ENCODE measurements at regions not wholly inside any gene's neighbourhood (a gene's known extent, or its start where the extent isn't known, plus 50 kb on each side); places are given as distances from the start of the nearest gene placed in this dataset.

DNA sequence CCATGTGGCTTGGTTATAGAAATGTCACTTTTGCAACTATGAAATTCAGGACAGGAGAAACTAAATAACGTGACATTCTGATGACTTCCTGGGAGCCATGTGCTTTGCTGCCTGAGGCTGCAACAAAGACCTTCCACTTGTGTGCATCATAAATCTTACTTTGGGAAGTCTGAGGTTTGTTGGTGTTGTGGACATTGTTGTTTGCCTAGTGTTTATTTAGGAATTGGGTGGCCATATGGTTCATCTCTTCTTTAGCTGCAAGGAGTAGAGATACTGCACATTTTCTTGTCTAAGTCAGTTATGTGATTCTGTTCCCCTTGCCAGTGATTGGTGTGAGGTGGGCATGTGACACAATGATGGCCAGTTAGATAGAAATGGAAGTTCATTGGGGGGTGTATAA lies 167.3 kb upstream of the SSTR1 start:
- no peaks in the 10 kb centered on the region for H3K79me2 ChIP-seq (ENCODE audit: insufficient read depth, low read length)
- no peak overlapping the region for H3K27ac ChIP-seq (ENCODE audit: extremely low read length, insufficient read depth, low read length)
- no peaks in the 10 kb centered on the region for H3K27me3 ChIP-seq (ENCODE audit: control insufficient read depth in 1 of 2, insufficient read depth in 2 of 2, low read length in 2 of 2)
- no TSS peak for BruUV-seq (replicated peaks)
- no peak for DNase-seq (ENCODE audit: low spot score)
- H3K9me3 ChIP-seq (ENCODE audit: low read length): no peaks in the 10 kb centered on the region
- H3K9ac ChIP-seq (ENCODE audit: insufficient read depth, low read depth, low read length): no peak overlapping the region
- H3K4me3 ChIP-seq (replicated peaks in 1 of 3; ENCODE audit: insufficient read depth in 1 of 3, low read depth in 2 of 3, low read length in 3 of 3): no peak overlapping the region
- TF ChIP-seq USF2 (IDR thresholded peaks at IDR 0.05; ENCODE audit: low read depth, low read length) (no peak), USF2 (CRISPR knock-in tag; IDR thresholded peaks at IDR 0.05; ENCODE audit: borderline replicate concordance) (no peak), ESRRA (CRISPR knock-in tag; IDR thresholded peaks at IDR 0.05; ENCODE audit: low read depth) (no peak), ZNF44 (CRISPR knock-in tag; IDR thresholded peaks at IDR 0.05) (no peak), NFIB (CRISPR knock-in tag; IDR thresholded peaks at IDR 0.05; ENCODE audit: borderline replicate concordance) (peak; percentile 25; the same call in 1 of the 2 replicates), HOXD1 (CRISPR knock-in tag; IDR thresholded peaks at IDR 0.05) (no peak), JARID2 (CRISPR knock-in tag; IDR thresholded peaks at IDR 0.05; ENCODE audit: insufficient replicate concordance) (no peak), ZNF7 (CRISPR knock-in tag; IDR thresholded peaks at IDR 0.05) (no peak), THAP11 (CRISPR knock-in tag; IDR thresholded peaks at IDR 0.05) (no peak), ZC3H13 (CRISPR knock-in tag; IDR thresholded peaks at IDR 0.05) (no peak), SIN3B (IDR thresholded peaks at IDR 0.05; ENCODE audit: low read length) (no peak)
- TF ChIP-seq, protein P1, sequence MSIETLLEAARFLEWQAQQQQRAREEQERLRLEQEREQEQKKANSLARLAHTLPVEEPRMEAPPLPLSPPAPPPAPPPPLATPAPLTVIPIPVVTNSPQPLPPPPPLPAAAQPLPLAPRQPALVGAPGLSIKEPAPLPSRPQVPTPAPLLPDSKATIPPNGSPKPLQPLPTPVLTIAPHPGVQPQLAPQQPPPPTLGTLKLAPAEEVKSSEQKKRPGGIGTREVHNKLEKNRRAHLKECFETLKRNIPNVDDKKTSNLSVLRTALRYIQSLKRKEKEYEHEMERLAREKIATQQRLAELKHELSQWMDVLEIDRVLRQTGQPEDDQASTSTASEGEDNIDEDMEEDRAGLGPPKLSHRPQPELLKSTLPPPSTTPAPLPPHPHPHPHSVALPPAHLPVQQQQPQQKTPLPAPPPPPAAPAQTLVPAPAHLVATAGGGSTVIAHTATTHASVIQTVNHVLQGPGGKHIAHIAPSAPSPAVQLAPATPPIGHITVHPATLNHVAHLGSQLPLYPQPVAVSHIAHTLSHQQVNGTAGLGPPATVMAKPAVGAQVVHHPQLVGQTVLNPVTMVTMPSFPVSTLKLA (IDR thresholded peaks at IDR 0.05): peak; percentile 83
- TF ChIP-seq, protein P2, sequence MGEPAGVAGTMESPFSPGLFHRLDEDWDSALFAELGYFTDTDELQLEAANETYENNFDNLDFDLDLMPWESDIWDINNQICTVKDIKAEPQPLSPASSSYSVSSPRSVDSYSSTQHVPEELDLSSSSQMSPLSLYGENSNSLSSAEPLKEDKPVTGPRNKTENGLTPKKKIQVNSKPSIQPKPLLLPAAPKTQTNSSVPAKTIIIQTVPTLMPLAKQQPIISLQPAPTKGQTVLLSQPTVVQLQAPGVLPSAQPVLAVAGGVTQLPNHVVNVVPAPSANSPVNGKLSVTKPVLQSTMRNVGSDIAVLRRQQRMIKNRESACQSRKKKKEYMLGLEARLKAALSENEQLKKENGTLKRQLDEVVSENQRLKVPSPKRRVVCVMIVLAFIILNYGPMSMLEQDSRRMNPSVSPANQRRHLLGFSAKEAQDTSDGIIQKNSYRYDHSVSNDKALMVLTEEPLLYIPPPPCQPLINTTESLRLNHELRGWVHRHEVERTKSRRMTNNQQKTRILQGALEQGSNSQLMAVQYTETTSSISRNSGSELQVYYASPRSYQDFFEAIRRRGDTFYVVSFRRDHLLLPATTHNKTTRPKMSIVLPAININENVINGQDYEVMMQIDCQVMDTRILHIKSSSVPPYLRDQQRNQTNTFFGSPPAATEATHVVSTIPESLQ (CRISPR knock-in tag; conservative IDR thresholded peaks at IDR 0.05): no peak
- intact Hi-C loops (cut with micrococcal nuclease; ENCODE audit: unreplicated experiment): no loop called here
- no peak overlapping the region for H3K4me2 ChIP-seq (ENCODE audit: low read depth, low read length)
- no peaks in the 10 kb centered on the region for H3K4me1 ChIP-seq (ENCODE audit: insufficient read depth, low read length)
- POLR2A ChIA-PET: no interaction called here
- in situ Hi-C loops (cut with HindIII; ENCODE audit: extremely low pct_ligation_motif_present, low pct_unique_long_range_greater_than_20kb): no loop called here
- H2AFZ ChIP-seq (ENCODE audit: low read length): no peak overlapping the region
- no peak for FAIRE-seq
- WGBS (ENCODE audit: low lambda C conversion rate): 3% methylated on average over 1 of the region's 1 CpG
- no peak for ATAC-seq
- no peaks in the 10 kb centered on the region for H3K36me3 ChIP-seq (replicated peaks in 1 of 2; ENCODE audit: control insufficient read depth in 1 of 2, insufficient read depth in 2 of 2, low read length in 2 of 2)
- CTCF ChIA-PET (ENCODE audit: low intra/inter-chr PET ratio, low total read pairs): no interaction called here
- no peaks in the 10 kb centered on the region for H4K20me1 ChIP-seq (ENCODE audit: insufficient read depth, low read length)
